DND-41 (cell line): ENCODE measurements at regions not wholly inside any gene's neighbourhood (a gene's known extent, or its start where the extent isn't known, plus 50 kb on each side); places are given as distances from the start of the nearest gene placed in this dataset.

Source experiments
- CTCF ChIP-seq: IDR thresholded peaks from 2 replicates; pipeline ENCODE4 v1.5.1; 2012; ENCODE audit warnings: borderline replicate concordance, low read length, moderate library complexity, mild to moderate bottlenecking; ENCODE audit not compliant: poor library complexity, severe bottlenecking; ENCODE audit errors: extremely low read depth
- EZH2 ChIP-seq: IDR thresholded peaks from 3 replicates; pipeline ENCODE4 v1.6.1; 2012; ENCODE audit warnings: borderline replicate concordance, low read depth, mild to moderate bottlenecking, moderate library complexity, low read length, inconsistent platforms; ENCODE audit not compliant: severe bottlenecking

- no peak for TF ChIP-seq CTCF
- no peak for TF ChIP-seq EZH2
Measured at GRCh38 chr5:163885117-163885516, 379.7 kb downstream of the MAT2B start.
